A673 (cell line): ENCODE measurements at regions not wholly inside any gene's neighbourhood (a gene's known extent, or its start where the extent isn't known, plus 50 kb on each side); places are given as distances from the start of the nearest gene placed in this dataset.

Experiments used
- BruUV-seq: library from RNA; stranded (reverse); fragments of 400-500 nt; replicated peaks from 2 replicates; lab custom pipeline; 2021; lab: Mats Ljungman, UMichigan
- CTCF ChIA-PET: fragments of 300-600 bp; sonication (Branson Sonifier 250); formaldehyde crosslinking; loops from one replicate; lab custom pipeline; 2022; ENCODE audit warnings: antibody characterized with exemption; lab: Charles Lee
- POLR2A ChIA-PET: fragments of 300-600 bp; sonication (Branson Sonifier 250); formaldehyde crosslinking; loops from one replicate; lab custom pipeline; 2022; ENCODE audit warnings: antibody characterized with exemption; ENCODE audit not compliant: low non-redundant PET; lab: Charles Lee
- DNase-seq: peaks from one replicate; pipeline ENCODE4 v3.0.0-alpha.2; 2015; ENCODE audit warnings: low spot score
- H3K27ac ChIP-seq: fragments of 200-600 bp; sonication (generic); 2 replicates; pipeline ENCODE4 v1.5.1; 2016; ENCODE audit warnings: mixed run types, low read depth, mild to moderate bottlenecking, mixed read lengths, antibody characterized with exemption, low read length; ENCODE audit not compliant: poor library complexity, severe bottlenecking
- H3K27me3 ChIP-seq: fragments of 200-600 bp; sonication (generic); replicated peaks from 2 replicates; pipeline ENCODE4 v1.6.1; 2017; ENCODE audit warnings: mixed run types, low read depth, mild to moderate bottlenecking, mixed read lengths, antibody characterized with exemption, low read length; ENCODE audit not compliant: insufficient read depth, poor library complexity
- H3K36me3 ChIP-seq: fragments of 200-600 bp; sonication (generic); 2 replicates; pipeline ENCODE4 v1.6.1; 2016; ENCODE audit warnings: mixed run types, mild to moderate bottlenecking, mixed read lengths, antibody characterized with exemption, low read length; ENCODE audit not compliant: insufficient read depth, poor library complexity, severe bottlenecking
- H3K4me1 ChIP-seq: fragments of 200-600 bp; sonication (generic); 2 replicates; pipeline ENCODE4 v1.6.1; 2017; ENCODE audit warnings: mixed run types, mild to moderate bottlenecking, mixed read lengths, antibody characterized with exemption, low read length; ENCODE audit not compliant: insufficient read depth, poor library complexity, severe bottlenecking
- H3K4me3 ChIP-seq: fragments of 200-600 bp; sonication (generic); 2 replicates; pipeline ENCODE4 v1.5.1; 2016; ENCODE audit warnings: low read depth, mixed run types, mild to moderate bottlenecking, mixed read lengths, low read length; ENCODE audit not compliant: poor library complexity, severe bottlenecking
- H3K9me3 ChIP-seq: fragments of 200-600 bp; sonication (generic); 2 replicates; pipeline ENCODE4 v1.6.1; 2016; ENCODE audit warnings: mixed run types, low read depth, mild to moderate bottlenecking, mixed read lengths, antibody characterized with exemption, low read length; ENCODE audit not compliant: poor library complexity, severe bottlenecking
- CTCF ChIP-seq: fragments of 300-800, 200-600 bp; sonication (generic); conservative IDR thresholded peaks from 2 replicates; pipeline ENCODE4 v1.5.1; 2017; ENCODE audit warnings: low read depth, mild to moderate bottlenecking, antibody characterized with exemption, low read length, moderate library complexity, mixed read lengths
- EZH2 ChIP-seq: fragments of 200-600 bp; sonication (generic); IDR thresholded peaks from 2 replicates; pipeline ENCODE4 v1.6.1; 2017; ENCODE audit warnings: borderline replicate concordance, low read depth, mild to moderate bottlenecking, mixed read lengths, antibody characterized with exemption, low read length; ENCODE audit not compliant: poor library complexity, severe bottlenecking
- intact Hi-C: fragments of 100-400 bp; cut with micrococcal nuclease; formaldehyde crosslinking; loops from one replicate; pipeline ENCODE4 v1.10.0; 2022; ENCODE audit not compliant: unreplicated experiment

GRCh38 chr21:35107520-35107919 is 58.4 kb upstream of the RUNX1 start:
- intact Hi-C loops, result no loop called here
- Histone ChIP-seq H3K27me3 (no peaks in the 10 kb centered on the region), H3K4me3 (no peak overlapping the region), H3K4me1 (no peaks in the 10 kb centered on the region), H3K36me3 (no peaks in the 10 kb centered on the region), H3K9me3 (no peaks in the 10 kb centered on the region), H3K27ac (no peak overlapping the region)
- no TSS peak for BruUV-seq
- ChIA-PET POLR2A (no interaction called here), CTCF (no interaction called here)
- DNase-seq, result no peak
- TF ChIP-seq CTCF, result no peak
- no peak for TF ChIP-seq EZH2

GRCh38 chr21:35106246-35106835 is 57.2 kb upstream of the RUNX1 start:
- no peak overlapping the region for H3K4me3 ChIP-seq
- ChIA-PET CTCF (no interaction called here), POLR2A (no interaction called here)
- intact Hi-C loops, result no loop called here
- no TSS peak for BruUV-seq
- H3K9me3 ChIP-seq, result no peaks in the 10 kb centered on the region
- no peak for TF ChIP-seq CTCF
- TF ChIP-seq EZH2, result no peak
- H3K27ac ChIP-seq, result no peak overlapping the region
- no peaks in the 10 kb centered on the region for H3K27me3 ChIP-seq
- no peak for DNase-seq
- H3K36me3 ChIP-seq, result no peaks in the 10 kb centered on the region
- H3K4me1 ChIP-seq, result no peaks in the 10 kb centered on the region

GRCh38 chr21:35102488-35103371 is 53.6 kb upstream of the RUNX1 start:
- Histone ChIP-seq H3K36me3 (no peaks in the 10 kb centered on the region), H3K4me1 (no peaks in the 10 kb centered on the region), H3K9me3 (no peaks in the 10 kb centered on the region), H3K27me3 (no peaks in the 10 kb centered on the region), H3K4me3 (no peak overlapping the region), H3K27ac (no peak overlapping the region)
- CTCF ChIA-PET, result no interaction called here
- POLR2A ChIA-PET, result no interaction called here
- no TSS peak for BruUV-seq
- TF ChIP-seq CTCF, result no peak
- intact Hi-C loops, result no loop called here
- DNase-seq, result no peak
